ENCODE measurements at regions not wholly inside any gene's neighbourhood (a gene's known extent, or its start where the extent isn't known, plus 50 kb on each side); places are given as distances from the start of the nearest gene placed in this dataset.
"Not testable (repeated sequence)": the region's sequence is repeated elsewhere in the genome, so short reads cannot be mapped to it uniquely, and the experiment has no call there.

GRCh38 chr1:55313903-55314302 is 98.7 kb upstream of the USP24 start:
- TF ChIP-seq ZNF274 (IDR thresholded peaks at IDR 0.05; ENCODE audit: low read depth, low read length) = no peak
- no peak overlapping the region for H3K4me3 ChIP-seq (ENCODE audit: low read length)

- no peak overlapping the region for H3K4me3 ChIP-seq (ENCODE audit: low read length)
- no peak for TF ChIP-seq ZNF274 (IDR thresholded peaks at IDR 0.05; ENCODE audit: low read depth, low read length)
Measured at GRCh38 chr1:55311979-55312378, 96.8 kb upstream of the USP24 start.

- no peak overlapping the region for H3K4me3 ChIP-seq (ENCODE audit: low read length)
- no peak for TF ChIP-seq ZNF274 (IDR thresholded peaks at IDR 0.05; ENCODE audit: low read depth, low read length)
Measured at GRCh38 chr1:55311057-55311641, 96.0 kb upstream of the USP24 start.

GRCh38 chr1:55310505-55310971 is 95.4 kb upstream of the USP24 start:
- H3K4me3 ChIP-seq (ENCODE audit: low read length) = no peak overlapping the region

GRCh38 chr1:55309786-55310504 is 94.8 kb upstream of the USP24 start:
- no peak for TF ChIP-seq ZNF274 (IDR thresholded peaks at IDR 0.05; ENCODE audit: low read depth, low read length)
- H3K4me3 ChIP-seq (ENCODE audit: low read length) = no peak overlapping the region

More at GRCh38 chr1:55310505-55310971, 95.4 kb upstream of the USP24 start:
- TF ChIP-seq ZNF274 (IDR thresholded peaks at IDR 0.05; ENCODE audit: low read depth, low read length) = no peak

GRCh38 chr1:55309053-55309452 is 93.9 kb upstream of the USP24 start:
- TF ChIP-seq ZNF274 (IDR thresholded peaks at IDR 0.05; ENCODE audit: low read depth, low read length) = no peak
- H3K4me3 ChIP-seq (ENCODE audit: low read length) = no peak overlapping the region

GRCh38 chr1:55305735-55306134 is 90.6 kb upstream of the USP24 start:
- H3K4me3 ChIP-seq (ENCODE audit: low read length) = no peak overlapping the region
- TF ChIP-seq ZNF274 (IDR thresholded peaks at IDR 0.05; ENCODE audit: low read depth, low read length) = no peak

GRCh38 chr1:55304229-55304740 is 89.1 kb upstream of the USP24 start:
- no peak overlapping the region for H3K4me3 ChIP-seq (ENCODE audit: low read length)
- TF ChIP-seq ZNF274 (IDR thresholded peaks at IDR 0.05; ENCODE audit: low read depth, low read length) = no peak

GRCh38 chr1:55302972-55303371 is 87.8 kb upstream of the USP24 start:
- TF ChIP-seq ZNF274 (IDR thresholded peaks at IDR 0.05; ENCODE audit: low read depth, low read length) = no peak
- H3K4me3 ChIP-seq (ENCODE audit: low read length) = no peak overlapping the region

GRCh38 chr1:55301912-55302311 is 86.7 kb upstream of the USP24 start:
- no peak for TF ChIP-seq ZNF274 (IDR thresholded peaks at IDR 0.05; ENCODE audit: low read depth, low read length)
- no peak overlapping the region for H3K4me3 ChIP-seq (ENCODE audit: low read length)

GRCh38 chr1:55300975-55301374 is 85.8 kb upstream of the USP24 start:
- no peak for TF ChIP-seq ZNF274 (IDR thresholded peaks at IDR 0.05; ENCODE audit: low read depth, low read length)

GRCh38 chr1:55298167-55298894 is 83.2 kb upstream of the USP24 start:
- H3K4me3 ChIP-seq (ENCODE audit: low read length) = no peak overlapping the region
- no peak for TF ChIP-seq ZNF274 (IDR thresholded peaks at IDR 0.05; ENCODE audit: low read depth, low read length)

More at GRCh38 chr1:55300975-55301374, 85.8 kb upstream of the USP24 start:
- H3K4me3 ChIP-seq (ENCODE audit: low read length) = no peak overlapping the region

GRCh38 chr1:55296247-55296646 is 81.1 kb upstream of the USP24 start:
- not testable (repeated sequence) for H3K4me3 ChIP-seq (ENCODE audit: low read length)

- no peak for TF ChIP-seq ZNF274 (IDR thresholded peaks at IDR 0.05; ENCODE audit: low read depth, low read length)
- no peak overlapping the region for H3K4me3 ChIP-seq (ENCODE audit: low read length)
Measured at GRCh38 chr1:55289614-55290013, 74.5 kb upstream of the USP24 start.

- TF ChIP-seq ZNF274 (IDR thresholded peaks at IDR 0.05; ENCODE audit: low read depth, low read length) = no peak
Measured at GRCh38 chr1:55289042-55289441, 73.9 kb upstream of the USP24 start.

More at GRCh38 chr1:55289042-55289441, 73.9 kb upstream of the USP24 start:
- no peak overlapping the region for H3K4me3 ChIP-seq (ENCODE audit: low read length)

Measured in GM08714 (cell line).